SK-N-SH treated with all-trans-retinoic acid at 6 μM for 48 hours (cell line): ENCODE measurements at regions not wholly inside any gene's neighbourhood (a gene's known extent, or its start where the extent isn't known, plus 50 kb on each side); places are given as distances from the start of the nearest gene placed in this dataset.
"Not testable (repeated sequence)": the region's sequence is repeated elsewhere in the genome, so short reads cannot be mapped to it uniquely, and the experiment has no call there.

Experiments
- ATAC-seq: fragments of 200-7000 bp; cut with Tn5 transposase; 3 replicates; pipeline ENCODE4 v1.9.1; 2020; ENCODE audit warnings: mild to moderate bottlenecking, moderate library complexity
- BACH2 ChIP-seq: fragments of 250-450 bp; sonication (Bioruptor Pico); IDR thresholded peaks from 2 replicates; pipeline ENCODE4 v1.9.0; 2021; ENCODE audit warnings: mild to moderate bottlenecking, borderline replicate concordance
- ESRRG ChIP-seq: fragments of 250-450 bp; sonication (Bioruptor Pico); IDR thresholded peaks from 2 replicates; pipeline ENCODE4 v1.6.1; 2021; ENCODE audit warnings: mild to moderate bottlenecking
- GLIS3 ChIP-seq: fragments of 250-450 bp; sonication (Bioruptor Pico); IDR thresholded peaks from 2 replicates; pipeline ENCODE4 v1.5.0; 2020; ENCODE audit warnings: mild to moderate bottlenecking, moderate library complexity
- ISL1 ChIP-seq: fragments of 250-450 bp; sonication (Bioruptor Pico); IDR thresholded peaks from 2 replicates; pipeline ENCODE4 v2.1.2; 2022; ENCODE audit warnings: mild to moderate bottlenecking, moderate library complexity
- OSR1 ChIP-seq: fragments of 250-450 bp; sonication (Bioruptor Pico); IDR thresholded peaks from 2 replicates; pipeline ENCODE4 v1.8.0; 2022; ENCODE audit warnings: moderate library complexity, mild to moderate bottlenecking, inconsistent platforms
- RARB ChIP-seq: fragments of 250-450 bp; sonication (Bioruptor Pico); IDR thresholded peaks from 2 replicates; pipeline ENCODE4 v1.8.0; 2021; ENCODE audit warnings: mild to moderate bottlenecking, moderate library complexity
- TSHZ2 ChIP-seq: fragments of 250-450 bp; sonication (Bioruptor Pico); IDR thresholded peaks from 2 replicates; pipeline ENCODE4 v1.5.0; 2020; ENCODE audit warnings: mild to moderate bottlenecking, moderate library complexity
- ZC3H10 ChIP-seq: fragments of 250-450 bp; sonication (Bioruptor Pico); IDR thresholded peaks from 2 replicates; pipeline ENCODE4 v1.5.1; 2021; ENCODE audit warnings: mild to moderate bottlenecking, moderate library complexity
- ZFP3 ChIP-seq: fragments of 250-450 bp; sonication (Bioruptor Pico); IDR thresholded peaks from 2 replicates; pipeline ENCODE4 v1.5.0; 2020; ENCODE audit warnings: mild to moderate bottlenecking, moderate library complexity
- ZFP30 ChIP-seq: fragments of 450-650 bp; formaldehyde crosslinking; IDR thresholded peaks from 2 replicates; pipeline ENCODE4 v1.5.0; 2022; ENCODE audit warnings: mild to moderate bottlenecking, moderate library complexity
- ZNF565 ChIP-seq: fragments of 450-650 bp; formaldehyde crosslinking; conservative IDR thresholded peaks from 2 replicates; pipeline ENCODE4 v1.5.0; 2020; ENCODE audit warnings: low read depth, mild to moderate bottlenecking, moderate library complexity
- ZNF70 ChIP-seq: fragments of 450-650 bp; formaldehyde crosslinking; IDR thresholded peaks from 2 replicates; pipeline ENCODE4 v1.5.0; 2020; ENCODE audit warnings: mild to moderate bottlenecking, moderate library complexity
- TF ChIP-seq, protein P1 (sequence below): fragments of 250-450 bp; sonication (Bioruptor Pico); IDR thresholded peaks from 2 replicates; pipeline ENCODE4 v1.8.0; 2020; ENCODE audit warnings: mild to moderate bottlenecking, moderate library complexity, borderline replicate concordance
- TF ChIP-seq, protein P2 (sequence below): fragments of 250-450 bp; sonication (Bioruptor Pico); IDR thresholded peaks from 2 replicates; pipeline ENCODE4 v1.8.0; 2021; ENCODE audit warnings: low read depth, mild to moderate bottlenecking, moderate library complexity, borderline replicate concordance

DNA sequence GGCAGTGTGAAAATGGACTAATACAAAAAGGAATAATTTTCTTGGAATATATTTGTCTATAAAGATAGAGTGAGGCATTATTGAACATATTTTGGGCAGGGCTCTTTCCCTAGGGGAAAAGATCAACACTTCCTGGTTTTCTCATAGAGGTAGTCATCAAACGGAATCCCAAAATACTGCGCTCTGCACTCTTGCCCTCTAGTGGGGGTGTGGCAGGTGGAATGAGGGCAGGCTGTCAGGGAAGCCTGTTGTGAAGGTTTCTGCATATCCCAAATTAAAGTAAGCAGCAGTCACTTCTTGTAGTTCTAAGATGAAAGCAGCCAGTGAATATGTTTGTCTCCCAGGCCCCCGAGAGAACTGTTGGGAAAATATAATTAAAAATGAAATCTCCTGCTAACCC is 666.8 kb upstream of the TMEM132C start:
- ATAC-seq, result no peak
- no peak for TF ChIP-seq RARB (CRISPR knock-in tag)
- no peak for TF ChIP-seq ESRRG (CRISPR knock-in tag)
- TF ChIP-seq ISL1, result no peak
- TF ChIP-seq, protein P1, sequence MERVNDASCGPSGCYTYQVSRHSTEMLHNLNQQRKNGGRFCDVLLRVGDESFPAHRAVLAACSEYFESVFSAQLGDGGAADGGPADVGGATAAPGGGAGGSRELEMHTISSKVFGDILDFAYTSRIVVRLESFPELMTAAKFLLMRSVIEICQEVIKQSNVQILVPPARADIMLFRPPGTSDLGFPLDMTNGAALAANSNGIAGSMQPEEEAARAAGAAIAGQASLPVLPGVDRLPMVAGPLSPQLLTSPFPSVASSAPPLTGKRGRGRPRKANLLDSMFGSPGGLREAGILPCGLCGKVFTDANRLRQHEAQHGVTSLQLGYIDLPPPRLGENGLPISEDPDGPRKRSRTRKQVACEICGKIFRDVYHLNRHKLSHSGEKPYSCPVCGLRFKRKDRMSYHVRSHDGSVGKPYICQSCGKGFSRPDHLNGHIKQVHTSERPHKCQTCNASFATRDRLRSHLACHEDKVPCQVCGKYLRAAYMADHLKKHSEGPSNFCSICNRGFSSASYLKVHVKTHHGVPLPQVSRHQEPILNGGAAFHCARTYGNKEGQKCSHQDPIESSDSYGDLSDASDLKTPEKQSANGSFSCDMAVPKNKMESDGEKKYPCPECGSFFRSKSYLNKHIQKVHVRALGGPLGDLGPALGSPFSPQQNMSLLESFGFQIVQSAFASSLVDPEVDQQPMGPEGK (CRISPR knock-in tag), result no peak
- TF ChIP-seq ZNF565 (CRISPR knock-in tag), result no peak

DNA sequence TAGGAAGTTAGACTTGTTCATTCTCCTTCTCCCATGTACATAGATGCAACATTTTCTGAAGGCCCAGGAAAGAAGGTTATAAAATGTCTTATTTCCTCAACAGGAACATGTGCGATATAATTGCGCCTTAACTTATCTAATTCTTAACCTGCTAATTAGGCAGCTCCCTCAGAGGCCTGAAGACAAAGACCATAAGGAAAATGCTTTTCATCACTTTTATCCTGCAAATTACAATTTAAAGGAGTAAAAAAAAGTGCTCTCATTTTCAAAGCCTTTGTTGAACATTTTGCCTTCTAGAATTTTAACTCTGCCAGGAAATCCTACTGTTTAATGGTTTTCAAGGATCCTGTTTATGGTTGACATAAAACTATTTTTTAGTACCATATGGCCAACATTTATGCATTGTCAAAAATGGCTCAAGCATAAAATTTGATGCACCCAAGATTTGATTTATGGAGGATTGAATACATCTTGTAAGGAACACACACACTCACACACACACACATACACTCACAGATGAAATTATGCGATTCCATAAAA is 660.4 kb upstream of the TMEM132C start:
- TF ChIP-seq BACH2, result no peak
- ATAC-seq, result no peak

- TF ChIP-seq OSR1 (no peak), TSHZ2 (CRISPR knock-in tag) (no peak)
- no peak for ATAC-seq
Measured at GRCh38 chr12:127607146-127607725, 659.7 kb upstream of the TMEM132C start.

- not testable (repeated sequence) for ATAC-seq
Measured at GRCh38 chr12:127608359-127608758, 658.6 kb upstream of the TMEM132C start.

- no peak for ATAC-seq
- TF ChIP-seq ZC3H10 (CRISPR knock-in tag) (no peak), TSHZ2 (CRISPR knock-in tag) (no peak), ZFP30 (CRISPR knock-in tag) (no peak), BACH2 (no peak), GLIS3 (no peak), ZNF70 (CRISPR knock-in tag) (no peak), ZFP3 (CRISPR knock-in tag) (no peak)
- TF ChIP-seq, protein P1 (CRISPR knock-in tag), result no peak
- TF ChIP-seq, protein P2, sequence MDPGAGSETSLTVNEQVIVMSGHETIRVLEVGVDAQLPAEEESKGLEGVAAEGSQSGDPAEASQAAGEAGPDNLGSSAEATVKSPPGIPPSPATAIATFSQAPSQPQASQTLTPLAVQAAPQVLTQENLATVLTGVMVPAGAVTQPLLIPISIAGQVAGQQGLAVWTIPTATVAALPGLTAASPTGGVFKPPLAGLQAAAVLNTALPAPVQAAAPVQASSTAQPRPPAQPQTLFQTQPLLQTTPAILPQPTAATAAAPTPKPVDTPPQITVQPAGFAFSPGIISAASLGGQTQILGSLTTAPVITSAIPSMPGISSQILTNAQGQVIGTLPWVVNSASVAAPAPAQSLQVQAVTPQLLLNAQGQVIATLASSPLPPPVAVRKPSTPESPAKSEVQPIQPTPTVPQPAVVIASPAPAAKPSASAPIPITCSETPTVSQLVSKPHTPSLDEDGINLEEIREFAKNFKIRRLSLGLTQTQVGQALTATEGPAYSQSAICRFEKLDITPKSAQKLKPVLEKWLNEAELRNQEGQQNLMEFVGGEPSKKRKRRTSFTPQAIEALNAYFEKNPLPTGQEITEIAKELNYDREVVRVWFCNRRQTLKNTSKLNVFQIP, result no peak
Measured at GRCh38 chr12:127613056-127613455, 653.9 kb upstream of the TMEM132C start.
